HCT116 (cell line): ENCODE measurements at regions not wholly inside any gene's neighbourhood (a gene's known extent, or its start where the extent isn't known, plus 50 kb on each side); places are given as distances from the start of the nearest gene placed in this dataset.

Experiments
- ATAC-seq: fragments of 200-7000 bp; cut with Tn5 transposase; 2 replicates; pipeline ENCODE4 v1.9.1; 2020; ENCODE audit warnings: mild to moderate bottlenecking, moderate library complexity
- BruUV-seq: library from RNA; stranded (reverse); fragments of 400-500 nt; replicated peaks from 2 replicates; lab custom pipeline; 2021; lab: Mats Ljungman, UMichigan
- CTCF ChIA-PET: fragments of 300-600 bp; sonication (Branson Sonifier 250); formaldehyde crosslinking; loops from one replicate; lab custom pipeline; 2021; ENCODE audit warnings: antibody characterized with exemption; lab: Charles Lee
- POLR2A ChIA-PET: fragments of 300-600, 350-600 bp; sonication (Branson Sonifier 250); formaldehyde crosslinking; loops from one replicate; lab custom pipeline; 2021; ENCODE audit warnings: antibody characterized with exemption; lab: Charles Lee
- RAD21 ChIA-PET, 2 experiments: fragments of 300-600 bp; sonication (Branson Sonifier 250); formaldehyde crosslinking; loops; one replicate each; lab custom pipeline; 2023; ENCODE audit warnings: low total read pairs in 2 of 2; ENCODE audit not compliant: uncharacterized antibody in 2 of 2, unreplicated experiment in 2 of 2, low non-redundant PET in 1 of 2; lab: Charles Lee
- DNase-seq: peaks from one replicate; pipeline ENCODE4 v3.0.0-alpha.2; 2010; ENCODE audit warnings: low read depth, low spot score
- H2AFZ ChIP-seq: fragments of 200-600 bp; shearing (Covaris generic), sonication (generic); 2 replicates; pipeline ENCODE4 v1.6.1; 2017; ENCODE audit warnings: low read depth, mixed run types, mixed read lengths, antibody characterized with exemption, low read length; ENCODE audit not compliant: poor library complexity, severe bottlenecking
- H3K27ac ChIP-seq: 2 replicates; pipeline ENCODE4 v1.5.1; 2012; ENCODE audit warnings: low read depth, low read length
- H3K27me3 ChIP-seq: fragments of 200-600 bp; sonication (generic); 2 replicates; pipeline ENCODE4 v1.6.1; 2016; ENCODE audit warnings: mixed run types, low read length, mixed read lengths; ENCODE audit not compliant: insufficient read depth
- H3K36me3 ChIP-seq, 2 experiments: fragments of 200-500 bp in 1 of 2; fragments of 200-600 bp in 1 of 2; sonication (Bioruptor generic) in 1 of 2; sonication (generic) in 1 of 2; 2 replicates each; pipeline versions ENCODE4 v1.5.1 to v1.6.1; 2014 to 2016; ENCODE audit warnings: low read length in 2 of 2, inconsistent platforms in 1 of 2, mixed read lengths in 1 of 2, mixed run types in 1 of 2; ENCODE audit not compliant: insufficient read depth in 2 of 2, control insufficient read depth in 1 of 2
- H3K4me1 ChIP-seq, 2 experiments: fragments of 200-600 bp in 1 of 2; sonication (generic) in 1 of 2; 2 replicates each; pipeline versions ENCODE4 v1.5.1 to v1.6.1; 2012 to 2017; ENCODE audit warnings: low read length in 2 of 2, inconsistent platforms in 1 of 2, mild to moderate bottlenecking in 1 of 2, mixed read lengths in 1 of 2, mixed run types in 1 of 2, moderate library complexity in 1 of 2; ENCODE audit not compliant: insufficient read depth in 2 of 2, control insufficient read depth in 1 of 2
- H3K4me2 ChIP-seq: fragments of 200-600 bp; sonication (generic); 2 replicates; pipeline ENCODE4 v1.6.1; 2017; ENCODE audit warnings: mixed run types, low read length, mixed read lengths
- H3K4me3 ChIP-seq, 2 experiments: fragments of 200-600 bp in 1 of 2; sonication (generic) in 1 of 2; replicated peaks in 1 of 2; 2 replicates each; pipeline ENCODE4 v1.5.1; 2011 to 2016; ENCODE audit warnings: low read length in 2 of 2, control low read depth in 1 of 2, low read depth in 1 of 2, mild to moderate bottlenecking in 1 of 2, mixed read lengths in 1 of 2, mixed run types in 1 of 2
- H3K79me2 ChIP-seq: fragments of 200-600 bp; sonication (generic); 2 replicates; pipeline ENCODE4 v1.6.1; 2017; ENCODE audit warnings: mild to moderate bottlenecking, mixed run types, low read length, moderate library complexity, mixed read lengths; ENCODE audit not compliant: insufficient read depth
- H3K9ac ChIP-seq: fragments of 200-600 bp; sonication (generic); 2 replicates; pipeline ENCODE4 v1.6.1; 2016; ENCODE audit warnings: low read length, mixed read lengths
- H3K9me2 ChIP-seq: fragments of 200-600 bp; sonication (generic), shearing (Covaris generic); 2 replicates; pipeline ENCODE4 v1.6.1; 2017; ENCODE audit warnings: mixed run types, mild to moderate bottlenecking, moderate library complexity; ENCODE audit not compliant: insufficient read depth
- H3K9me3 ChIP-seq, 2 experiments: fragments of 200-500 bp in 1 of 2; fragments of 200-600 bp in 1 of 2; sonication (Bioruptor generic) in 1 of 2; sonication (generic) in 1 of 2; 2 replicates each; pipeline ENCODE4 v1.6.1; 2014 to 2017; ENCODE audit warnings: low read length in 2 of 2, mixed read lengths in 2 of 2, inconsistent platforms in 1 of 2, low read depth in 1 of 2, mild to moderate bottlenecking in 1 of 2, mixed run types in 1 of 2, moderate library complexity in 1 of 2; ENCODE audit not compliant: control insufficient read depth in 1 of 2, insufficient read depth in 1 of 2
- H4K20me1 ChIP-seq: fragments of 200-600 bp; sonication (generic), shearing (Covaris generic); 2 replicates; pipeline ENCODE4 v1.6.1; 2017; ENCODE audit warnings: mixed run types, mild to moderate bottlenecking, moderate library complexity; ENCODE audit not compliant: insufficient read depth
- ATF3 ChIP-seq: IDR thresholded peaks from 2 replicates; pipeline ENCODE4 v1.6.1; 2012
- CBX3 ChIP-seq: IDR thresholded peaks from 2 replicates; pipeline ENCODE4 v1.6.1; 2012; ENCODE audit warnings: low read depth
- ELF1 ChIP-seq: IDR thresholded peaks from 2 replicates; pipeline ENCODE4 v1.6.1; 2012; ENCODE audit warnings: low read depth, borderline replicate concordance
- EZH2phosphoT487 ChIP-seq: fragments of 200-600 bp; IDR thresholded peaks from 2 replicates; pipeline ENCODE4 v1.6.1; 2018; ENCODE audit warnings: antibody characterized with exemption, borderline replicate concordance
- POLR2A ChIP-seq: IDR thresholded peaks from 2 replicates; pipeline ENCODE4 v1.7.0; 2011; ENCODE audit warnings: borderline replicate concordance; ENCODE audit not compliant: insufficient read depth, insufficient read length; ENCODE audit errors: extremely low read depth
- RAD21 ChIP-seq: IDR thresholded peaks from 2 replicates; pipeline ENCODE4 v1.6.1; 2012; ENCODE audit warnings: low read depth, mild to moderate bottlenecking
- REST ChIP-seq: IDR thresholded peaks from 2 replicates; pipeline ENCODE4 v1.6.1; 2012; ENCODE audit warnings: low read depth
- SIN3A ChIP-seq: IDR thresholded peaks from 2 replicates; pipeline ENCODE4 v1.6.1; 2012; ENCODE audit warnings: low read depth
- SRF ChIP-seq: IDR thresholded peaks from 2 replicates; pipeline ENCODE4 v1.6.1; 2012; ENCODE audit warnings: low read depth
- TCF7L2 ChIP-seq: IDR thresholded peaks from 2 replicates; pipeline ENCODE4 v1.7.0; 2011; ENCODE audit warnings: borderline replicate concordance, inconsistent platforms; ENCODE audit not compliant: insufficient read depth, insufficient read length; ENCODE audit errors: extremely low read depth
- YY1 ChIP-seq: IDR thresholded peaks from 2 replicates; pipeline ENCODE4 v1.6.1; 2011; ENCODE audit warnings: low read length, low read depth, moderate library complexity, mild to moderate bottlenecking; ENCODE audit not compliant: insufficient replicate concordance; ENCODE audit errors: extremely low read depth
- ZFX ChIP-seq: fragments of 450-650 bp; IDR thresholded peaks from 2 replicates; pipeline ENCODE4 v1.6.1; 2017
- ZNF274 ChIP-seq: fragments of 200-500 bp; sonication (Bioruptor generic); IDR thresholded peaks from 2 replicates; pipeline ENCODE4 v1.6.1; 2014; ENCODE audit warnings: mild to moderate bottlenecking, low read depth, low read length, inconsistent platforms
- intact Hi-C: fragments of 100-400 bp; cut with micrococcal nuclease; formaldehyde crosslinking; loops from 2 replicates; pipeline ENCODE4 v1.10.0; 2022
- TF ChIP-seq, protein P1 (sequence below): IDR thresholded peaks from 2 replicates; pipeline ENCODE4 v1.6.1; 2011; ENCODE audit warnings: mild to moderate bottlenecking, low read length, moderate library complexity; ENCODE audit not compliant: insufficient replicate concordance; ENCODE audit errors: extremely low read depth
- TF ChIP-seq, protein P2 (sequence below): IDR thresholded peaks from 2 replicates; pipeline ENCODE4 v1.6.1; 2012

GRCh38 chr10:123259791-123260190, 105.6 kb downstream of the BUB3 start:
- ChIA-PET CTCF (no interaction called here), RAD21 (no interaction called here), POLR2A (no interaction called here)
- Histone ChIP-seq H3K27ac (no peak overlapping the region), H3K36me3 (no peaks in the 10 kb centered on the region), H3K9me2 (no peaks in the 10 kb centered on the region), H3K27me3 (no peaks in the 10 kb centered on the region), H4K20me1 (no peaks in the 10 kb centered on the region), H3K4me1 (no peaks in the 10 kb centered on the region), H3K9ac (no peak overlapping the region), H3K79me2 (no peaks in the 10 kb centered on the region), H3K4me2 (no peak overlapping the region), H2AFZ (no peak overlapping the region), H3K9me3 (no peaks in the 10 kb centered on the region), H3K4me3 (no peak overlapping the region)
- intact Hi-C loops, result no loop called here
- TF ChIP-seq, protein P1, sequence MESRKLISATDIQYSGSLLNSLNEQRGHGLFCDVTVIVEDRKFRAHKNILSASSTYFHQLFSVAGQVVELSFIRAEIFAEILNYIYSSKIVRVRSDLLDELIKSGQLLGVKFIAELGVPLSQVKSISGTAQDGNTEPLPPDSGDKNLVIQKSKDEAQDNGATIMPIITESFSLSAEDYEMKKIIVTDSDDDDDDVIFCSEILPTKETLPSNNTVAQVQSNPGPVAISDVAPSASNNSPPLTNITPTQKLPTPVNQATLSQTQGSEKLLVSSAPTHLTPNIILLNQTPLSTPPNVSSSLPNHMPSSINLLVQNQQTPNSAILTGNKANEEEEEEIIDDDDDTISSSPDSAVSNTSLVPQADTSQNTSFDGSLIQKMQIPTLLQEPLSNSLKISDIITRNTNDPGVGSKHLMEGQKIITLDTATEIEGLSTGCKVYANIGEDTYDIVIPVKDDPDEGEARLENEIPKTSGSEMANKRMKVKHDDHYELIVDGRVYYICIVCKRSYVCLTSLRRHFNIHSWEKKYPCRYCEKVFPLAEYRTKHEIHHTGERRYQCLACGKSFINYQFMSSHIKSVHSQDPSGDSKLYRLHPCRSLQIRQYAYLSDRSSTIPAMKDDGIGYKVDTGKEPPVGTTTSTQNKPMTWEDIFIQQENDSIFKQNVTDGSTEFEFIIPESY, result no peak
- TF ChIP-seq, protein P2, sequence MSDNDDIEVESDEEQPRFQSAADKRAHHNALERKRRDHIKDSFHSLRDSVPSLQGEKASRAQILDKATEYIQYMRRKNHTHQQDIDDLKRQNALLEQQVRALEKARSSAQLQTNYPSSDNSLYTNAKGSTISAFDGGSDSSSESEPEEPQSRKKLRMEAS, result no peak
- TF ChIP-seq ZNF274, result no peak
- TF ChIP-seq ZFX, result no peak
- no peak for TF ChIP-seq ELF1
- TF ChIP-seq SIN3A, result no peak
- no peak for TF ChIP-seq CBX3
- no TSS peak for BruUV-seq
- ATAC-seq, result no peak
- DNase-seq, result no peak

GRCh38 chr10:123262456-123262855, 108.3 kb downstream of the BUB3 start:
- no peak overlapping the region for H3K9ac ChIP-seq
- RAD21 ChIA-PET, result no interaction called here
- POLR2A ChIA-PET, result no interaction called here
- no peaks in the 10 kb centered on the region for H3K36me3 ChIP-seq
- intact Hi-C loops, result no loop called here
- no peak overlapping the region for H3K4me2 ChIP-seq
- ATAC-seq (no peak), DNase-seq (no peak)
- no peak overlapping the region for H2AFZ ChIP-seq
- H3K9me2 ChIP-seq, result no peaks in the 10 kb centered on the region
- no peaks in the 10 kb centered on the region for H4K20me1 ChIP-seq
- no TSS peak for BruUV-seq
- H3K4me1 ChIP-seq, result 0 out of 4 replicates have a peak, but pooled peaks cover 0 to 7% of the 10 kb centered on the region in 2 experiments
- H3K4me3 ChIP-seq, result no peak overlapping the region
- H3K79me2 ChIP-seq, result no peaks in the 10 kb centered on the region
- H3K27ac ChIP-seq, result no peak overlapping the region
- CTCF ChIA-PET, result no interaction called here
- H3K9me3 ChIP-seq, result no peaks in the 10 kb centered on the region
- H3K27me3 ChIP-seq, result no peaks in the 10 kb centered on the region
- no peak for TF ChIP-seq ZFX
- no peak for TF ChIP-seq YY1
- no peak for TF ChIP-seq ELF1
- no peak for TF ChIP-seq TCF7L2
- TF ChIP-seq SRF, result no peak
- TF ChIP-seq REST, result no peak
- TF ChIP-seq EZH2phosphoT487, result no peak
- no peak for TF ChIP-seq RAD21
- TF ChIP-seq POLR2A, result no peak
- TF ChIP-seq ATF3, result no peak
